ENCODE measurements at regions not wholly inside any gene's neighbourhood (a gene's known extent, or its start where the extent isn't known, plus 50 kb on each side); places are given as distances from the start of the nearest gene placed in this dataset.

DNA sequence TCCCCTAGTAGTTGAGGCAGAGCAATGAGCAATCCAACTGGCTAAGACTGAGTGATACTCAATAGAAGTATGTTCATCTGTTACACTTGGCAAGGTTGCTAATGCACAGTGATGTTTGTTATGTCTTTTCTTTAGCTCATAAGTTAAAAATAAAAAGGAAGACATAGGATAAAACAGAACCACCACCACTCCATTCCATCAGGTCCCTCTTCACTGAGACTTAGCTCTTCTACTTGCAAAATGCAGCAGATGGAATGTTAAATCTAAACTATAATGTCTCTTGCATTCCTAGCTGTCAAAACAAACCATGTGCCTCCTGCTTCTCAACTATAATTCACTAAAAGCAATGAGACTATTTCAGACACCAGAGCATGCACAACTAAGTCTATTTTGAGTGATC lies 265.6 kb upstream of the UBE2E2 start:
- H3K27ac Mint-ChIP-seq, result no peak overlapping the region
- no peaks in the 10 kb centered on the region for H3K9me3 Mint-ChIP-seq
- intact Hi-C loops (cut with micrococcal nuclease), result no loop called here
- no peak for DNase-seq
- no peaks in the 10 kb centered on the region for H3K4me1 Mint-ChIP-seq (ENCODE audit: low read depth)
- CTCF ChIA-PET, result no interaction called here
- no peaks in the 10 kb centered on the region for H3K36me3 Mint-ChIP-seq (ENCODE audit: low read depth)
- H3K27me3 Mint-ChIP-seq (ENCODE audit: low read depth), result no peaks in the 10 kb centered on the region
- H3K4me3 Mint-ChIP-seq, result no peak overlapping the region

DNA sequence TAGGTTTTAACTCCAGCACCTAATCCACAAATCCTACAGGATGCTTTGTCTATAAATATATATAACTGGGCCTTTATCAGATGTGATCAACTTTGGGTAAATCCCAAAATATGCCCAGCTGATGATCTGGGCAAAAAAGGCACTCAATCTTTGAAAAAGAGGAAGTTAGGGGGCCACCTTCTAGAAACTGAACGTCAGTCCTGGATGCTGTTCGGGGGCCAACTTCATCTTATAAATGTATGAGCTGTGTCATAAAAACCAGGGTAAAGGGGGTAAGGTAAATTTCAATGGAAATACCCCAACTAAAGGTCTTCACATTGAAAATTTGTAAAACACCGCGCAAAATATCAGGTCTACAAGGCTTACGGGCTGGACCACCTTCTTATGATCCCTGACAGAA lies 264.4 kb upstream of the UBE2E2 start:
- intact Hi-C loops (cut with micrococcal nuclease), result no loop called here
- H3K4me3 Mint-ChIP-seq, result no peak overlapping the region
- H3K27ac Mint-ChIP-seq, result no peak overlapping the region
- DNase-seq, result no peak
- no peaks in the 10 kb centered on the region for H3K4me1 Mint-ChIP-seq (ENCODE audit: low read depth)
- H3K9me3 Mint-ChIP-seq, result no peaks in the 10 kb centered on the region
- CTCF ChIA-PET, result no interaction called here
- H3K36me3 Mint-ChIP-seq (ENCODE audit: low read depth), result no peaks in the 10 kb centered on the region
- H3K27me3 Mint-ChIP-seq (ENCODE audit: low read depth), result no peaks in the 10 kb centered on the region

GRCh38 chr3:22939349-22939748 lies 263.8 kb upstream of the UBE2E2 start:
- intact Hi-C loops (cut with micrococcal nuclease), result no loop called here

GRCh38 chr3:22940285-22940684 lies 262.8 kb upstream of the UBE2E2 start:
- Mint-ChIP-seq H3K4me3 (no peak overlapping the region), H3K4me1 (ENCODE audit: low read depth) (no peaks in the 10 kb centered on the region), H3K27me3 (ENCODE audit: low read depth) (no peaks in the 10 kb centered on the region), H3K36me3 (ENCODE audit: low read depth) (no peaks in the 10 kb centered on the region), H3K27ac (no peak overlapping the region), H3K9me3 (no peaks in the 10 kb centered on the region)
- intact Hi-C loops (cut with micrococcal nuclease), result no loop called here
- no peak for DNase-seq
- CTCF ChIA-PET, result no interaction called here

More at GRCh38 chr3:22939349-22939748, 263.8 kb upstream of the UBE2E2 start:
- CTCF ChIA-PET, result no interaction called here
- DNase-seq, result no peak
- no peak overlapping the region for H3K4me3 Mint-ChIP-seq
- H3K9me3 Mint-ChIP-seq, result no peaks in the 10 kb centered on the region
- no peak overlapping the region for H3K27ac Mint-ChIP-seq
- no peaks in the 10 kb centered on the region for H3K4me1 Mint-ChIP-seq (ENCODE audit: low read depth)
- no peaks in the 10 kb centered on the region for H3K36me3 Mint-ChIP-seq (ENCODE audit: low read depth)
- no peaks in the 10 kb centered on the region for H3K27me3 Mint-ChIP-seq (ENCODE audit: low read depth)

- intact Hi-C loops (cut with micrococcal nuclease), result no loop called here
- H3K9me3 Mint-ChIP-seq, result no peaks in the 10 kb centered on the region
- H3K27me3 Mint-ChIP-seq (ENCODE audit: low read depth), result no peaks in the 10 kb centered on the region
- no peak overlapping the region for H3K4me3 Mint-ChIP-seq
- no peak overlapping the region for H3K27ac Mint-ChIP-seq
- H3K36me3 Mint-ChIP-seq (ENCODE audit: low read depth), result no peaks in the 10 kb centered on the region
- no peaks in the 10 kb centered on the region for H3K4me1 Mint-ChIP-seq (ENCODE audit: low read depth)
- no peak for DNase-seq
- CTCF ChIA-PET, result no interaction called here
These were observed 260.1 kb upstream of the UBE2E2 start for GRCh38 chr3:22942981-22943380.

DNA sequence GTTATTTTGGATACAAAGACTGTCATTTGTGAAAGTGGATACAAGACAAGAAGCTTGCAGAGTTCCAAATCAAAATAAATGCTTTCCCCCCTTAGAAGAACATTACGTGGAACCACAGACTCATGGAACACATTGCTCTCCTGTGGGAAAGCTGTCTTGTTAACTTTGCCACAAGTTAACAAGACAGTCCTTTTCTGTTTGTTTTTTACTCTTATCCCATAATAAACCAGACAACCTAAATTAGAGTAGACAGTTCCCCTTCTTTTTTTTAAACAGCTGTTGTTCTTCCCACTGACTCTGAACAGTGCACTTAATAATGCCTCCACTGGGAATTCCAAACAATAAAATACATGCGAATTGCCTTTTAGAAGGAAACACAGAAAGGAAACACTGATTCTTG lies 255.3 kb upstream of the UBE2E2 start:
- intact Hi-C loops (cut with micrococcal nuclease), result no loop called here

GRCh38 chr3:22951910-22952309 lies 251.2 kb upstream of the UBE2E2 start:
- H3K27me3 Mint-ChIP-seq (ENCODE audit: low read depth), result no peaks in the 10 kb centered on the region
- CTCF ChIA-PET, result no interaction called here
- H3K27ac Mint-ChIP-seq, result no peak overlapping the region
- intact Hi-C loops (cut with micrococcal nuclease), result no loop called here
- H3K36me3 Mint-ChIP-seq (ENCODE audit: low read depth), result no peaks in the 10 kb centered on the region
- H3K9me3 Mint-ChIP-seq, result peaks cover 8% of the 10 kb centered on the region
- DNase-seq, result no peak
- H3K4me1 Mint-ChIP-seq (ENCODE audit: low read depth), result no peaks in the 10 kb centered on the region
- H3K4me3 Mint-ChIP-seq, result no peak overlapping the region

More for the DNA sequence above, 255.3 kb upstream of the UBE2E2 start:
- H3K4me3 Mint-ChIP-seq, result no peak overlapping the region
- CTCF ChIA-PET, result no interaction called here
- no peaks in the 10 kb centered on the region for H3K36me3 Mint-ChIP-seq (ENCODE audit: low read depth)
- H3K27ac Mint-ChIP-seq, result no peak overlapping the region
- peaks cover 6% of the 10 kb centered on the region for H3K9me3 Mint-ChIP-seq
- no peaks in the 10 kb centered on the region for H3K27me3 Mint-ChIP-seq (ENCODE audit: low read depth)
- DNase-seq, result no peak
- H3K4me1 Mint-ChIP-seq (ENCODE audit: low read depth), result no peaks in the 10 kb centered on the region

- H3K4me1 Mint-ChIP-seq (ENCODE audit: low read depth), result no peaks in the 10 kb centered on the region
- H3K9me3 Mint-ChIP-seq, result peaks cover 8% of the 10 kb centered on the region
- no peaks in the 10 kb centered on the region for H3K36me3 Mint-ChIP-seq (ENCODE audit: low read depth)
- H3K27me3 Mint-ChIP-seq (ENCODE audit: low read depth), result no peaks in the 10 kb centered on the region
- H3K27ac Mint-ChIP-seq, result no peak overlapping the region
- intact Hi-C loops (cut with micrococcal nuclease), result no loop called here
- no peak for DNase-seq
- H3K4me3 Mint-ChIP-seq, result no peak overlapping the region
- CTCF ChIA-PET, result no interaction called here
These were observed 250.3 kb upstream of the UBE2E2 start for GRCh38 chr3:22952860-22953259.

GRCh38 chr3:22959593-22959992 lies 243.5 kb upstream of the UBE2E2 start:
- H3K36me3 Mint-ChIP-seq (ENCODE audit: low read depth), result no peaks in the 10 kb centered on the region
- H3K4me1 Mint-ChIP-seq (ENCODE audit: low read depth), result peaks cover 7% of the 10 kb centered on the region
- H3K4me3 Mint-ChIP-seq, result no peak overlapping the region
- no peak overlapping the region for H3K27ac Mint-ChIP-seq
- H3K27me3 Mint-ChIP-seq (ENCODE audit: low read depth), result no peaks in the 10 kb centered on the region
- intact Hi-C loops (cut with micrococcal nuclease), result no loop called here
- H3K9me3 Mint-ChIP-seq, result no peaks in the 10 kb centered on the region
- CTCF ChIA-PET, result no interaction called here
- no peak for DNase-seq

- H3K4me1 Mint-ChIP-seq (ENCODE audit: low read depth), result peaks cover 7% of the 10 kb centered on the region
- H3K36me3 Mint-ChIP-seq (ENCODE audit: low read depth), result no peaks in the 10 kb centered on the region
- CTCF ChIA-PET, result interaction anchor here (0.7 to 1.0 kb wide), 6 partner anchors 43 to 396 kb away, joined by 3 to 7 read pairs (median 3); no protein-coding TSS in a partner anchor
- intact Hi-C loops (cut with micrococcal nuclease), result loop anchor here (1.0 to 2.0 kb wide), 2 partner anchors 396 to 872 kb away; no protein-coding TSS in a partner anchor
- H3K4me3 Mint-ChIP-seq, result no peak overlapping the region
- no peak overlapping the region for H3K27ac Mint-ChIP-seq
- H3K9me3 Mint-ChIP-seq, result no peaks in the 10 kb centered on the region
- peak; percentile 44 for DNase-seq
- H3K27me3 Mint-ChIP-seq (ENCODE audit: low read depth), result no peaks in the 10 kb centered on the region
These were observed 242.8 kb upstream of the UBE2E2 start for GRCh38 chr3:22960105-22960984.

- no peak overlapping the region for H3K4me3 Mint-ChIP-seq
These were observed 240.9 kb upstream of the UBE2E2 start for GRCh38 chr3:22962244-22962643.

GRCh38 chr3:22966349-22966748 lies 236.8 kb upstream of the UBE2E2 start:
- CTCF ChIA-PET, result no interaction called here
- no peak overlapping the region for H3K4me3 Mint-ChIP-seq
- no peaks in the 10 kb centered on the region for H3K9me3 Mint-ChIP-seq
- no peaks in the 10 kb centered on the region for H3K4me1 Mint-ChIP-seq (ENCODE audit: low read depth)
- H3K36me3 Mint-ChIP-seq (ENCODE audit: low read depth), result no peaks in the 10 kb centered on the region
- DNase-seq, result no peak
- no peak overlapping the region for H3K27ac Mint-ChIP-seq
- H3K27me3 Mint-ChIP-seq (ENCODE audit: low read depth), result peaks cover 2% of the 10 kb centered on the region
- intact Hi-C loops (cut with micrococcal nuclease), result no loop called here

More at GRCh38 chr3:22962244-22962643, 240.9 kb upstream of the UBE2E2 start:
- CTCF ChIA-PET, result interaction anchor here (1.0 kb wide), 1 partner anchor 16 kb away, joined by 3 read pairs; no protein-coding TSS in a partner anchor
- Mint-ChIP-seq H3K27me3 (ENCODE audit: low read depth) (no peaks in the 10 kb centered on the region), H3K27ac (no peak overlapping the region), H3K36me3 (ENCODE audit: low read depth) (no peaks in the 10 kb centered on the region), H3K9me3 (no peaks in the 10 kb centered on the region), H3K4me1 (ENCODE audit: low read depth) (peaks cover 7% of the 10 kb centered on the region)
- DNase-seq, result no peak
- intact Hi-C loops (cut with micrococcal nuclease), result no loop called here

DNA sequence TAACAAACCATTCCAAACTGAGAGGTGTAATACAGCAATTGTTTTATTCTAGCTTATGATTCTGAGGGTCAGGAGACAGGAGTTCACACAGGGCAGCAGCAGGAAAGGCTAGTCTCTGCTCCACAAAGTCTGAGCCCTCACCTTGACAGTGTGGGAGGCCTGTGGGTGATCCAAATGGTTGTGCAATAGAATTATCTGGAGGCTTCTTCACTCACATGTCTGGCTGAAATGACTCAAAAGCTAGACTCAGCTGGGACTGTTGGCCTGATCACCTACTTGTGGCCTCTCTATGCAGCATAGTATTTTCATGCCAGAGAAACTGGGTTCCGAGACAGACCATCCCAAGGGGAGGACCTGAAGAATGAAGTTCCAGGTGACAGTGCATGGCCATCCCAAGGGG lies 233.9 kb upstream of the UBE2E2 start:
- no peak for DNase-seq
- H3K4me1 Mint-ChIP-seq (ENCODE audit: low read depth), result no peaks in the 10 kb centered on the region
- intact Hi-C loops (cut with micrococcal nuclease), result no loop called here
- H3K27ac Mint-ChIP-seq, result no peak overlapping the region
- H3K4me3 Mint-ChIP-seq, result no peak overlapping the region
- H3K27me3 Mint-ChIP-seq (ENCODE audit: low read depth), result peaks cover 2% of the 10 kb centered on the region
- no peaks in the 10 kb centered on the region for H3K36me3 Mint-ChIP-seq (ENCODE audit: low read depth)
- CTCF ChIA-PET, result no interaction called here
- no peaks in the 10 kb centered on the region for H3K9me3 Mint-ChIP-seq
